ENCODE measurements at regions not wholly inside any gene's neighbourhood (a gene's known extent, or its start where the extent isn't known, plus 50 kb on each side); places are given as distances from the start of the nearest gene placed in this dataset.

GRCh38 chr22:34866081-34866480 is 199.9 kb upstream of the ISX start:
- Histone ChIP-seq H3K4me3 (ENCODE audit: low read depth, low read length) (no peak overlapping the region), H3K36me3 (ENCODE audit: control insufficient read depth, insufficient read depth, low read length) (no peaks in the 10 kb centered on the region), H3K27me3 (ENCODE audit: control insufficient read depth, insufficient read depth, low read length) (no peaks in the 10 kb centered on the region)
- no peak for DNase-seq (ENCODE audit: low read depth)
- ChIA-PET CTCF (interaction anchor here (0.9 kb wide), 1 partner anchor 52 kb away, joined by 3 read pairs; no protein-coding TSS in a partner anchor), POLR2A (no interaction called here)
- TF ChIP-seq CTCF (IDR thresholded peaks at IDR 0.05; ENCODE audit: insufficient read depth, low read depth, low read length): no peak

GRCh38 chr22:34866495-34867131 is 199.3 kb upstream of the ISX start:
- DNase-seq (ENCODE audit: low read depth): no peak
- ChIA-PET CTCF (interaction anchor here (0.9 kb wide), 1 partner anchor 51 kb away, joined by 3 read pairs; no protein-coding TSS in a partner anchor), POLR2A (no interaction called here)
- Histone ChIP-seq H3K4me3 (ENCODE audit: low read depth, low read length) (no peak overlapping the region), H3K27me3 (ENCODE audit: control insufficient read depth, insufficient read depth, low read length) (no peaks in the 10 kb centered on the region), H3K36me3 (ENCODE audit: control insufficient read depth, insufficient read depth, low read length) (no peaks in the 10 kb centered on the region)
- TF ChIP-seq CTCF (IDR thresholded peaks at IDR 0.05; ENCODE audit: insufficient read depth, low read depth, low read length): no peak

- H3K36me3 ChIP-seq (ENCODE audit: control insufficient read depth, insufficient read depth, low read length): no peaks in the 10 kb centered on the region
- H3K27me3 ChIP-seq (ENCODE audit: control insufficient read depth, insufficient read depth, low read length): no peaks in the 10 kb centered on the region
- DNase-seq (ENCODE audit: low read depth): no peak
- no peak for TF ChIP-seq CTCF (IDR thresholded peaks at IDR 0.05; ENCODE audit: insufficient read depth, low read depth, low read length)
- H3K4me3 ChIP-seq (ENCODE audit: low read depth, low read length): no peak overlapping the region
- POLR2A ChIA-PET: no interaction called here
- CTCF ChIA-PET: no interaction called here
These were observed 188.5 kb upstream of the ISX start for GRCh38 chr22:34877506-34877905.

GRCh38 chr22:34878171-34878570 is 187.8 kb upstream of the ISX start:
- ChIA-PET CTCF (no interaction called here), POLR2A (no interaction called here)
- no peak overlapping the region for H3K4me3 ChIP-seq (ENCODE audit: low read depth, low read length)
- no peak for TF ChIP-seq CTCF (IDR thresholded peaks at IDR 0.05; ENCODE audit: insufficient read depth, low read depth, low read length)
- H3K27me3 ChIP-seq (ENCODE audit: control insufficient read depth, insufficient read depth, low read length): no peaks in the 10 kb centered on the region
- H3K36me3 ChIP-seq (ENCODE audit: control insufficient read depth, insufficient read depth, low read length): no peaks in the 10 kb centered on the region
- DNase-seq (ENCODE audit: low read depth): no peak

- ChIA-PET POLR2A (no interaction called here), CTCF (no interaction called here)
- peak; percentile 26 for DNase-seq (ENCODE audit: low read depth)
- Histone ChIP-seq H3K4me3 (ENCODE audit: low read depth, low read length) (no peak overlapping the region), H3K36me3 (ENCODE audit: control insufficient read depth, insufficient read depth, low read length) (no peaks in the 10 kb centered on the region), H3K27me3 (ENCODE audit: control insufficient read depth, insufficient read depth, low read length) (no peaks in the 10 kb centered on the region)
- TF ChIP-seq CTCF (IDR thresholded peaks at IDR 0.05; ENCODE audit: insufficient read depth, low read depth, low read length): no peak
These were observed 187.0 kb upstream of the ISX start for GRCh38 chr22:34879001-34879400.
